WI38 (cell line): ENCODE measurements at regions not wholly inside any gene's neighbourhood (a gene's known extent, or its start where the extent isn't known, plus 50 kb on each side); places are given as distances from the start of the nearest gene placed in this dataset.

ENCODE experiments used
- H3K4me3 ChIP-seq: 2 replicates; pipeline ENCODE4 v1.5.1; 2011; ENCODE audit warnings: low read depth, mild to moderate bottlenecking, control low read depth, low read length
- CTCF ChIP-seq: IDR thresholded peaks from 2 replicates; pipeline ENCODE4 v1.5.1; 2012; ENCODE audit warnings: low read depth, mild to moderate bottlenecking, control low read depth, low read length

DNA sequence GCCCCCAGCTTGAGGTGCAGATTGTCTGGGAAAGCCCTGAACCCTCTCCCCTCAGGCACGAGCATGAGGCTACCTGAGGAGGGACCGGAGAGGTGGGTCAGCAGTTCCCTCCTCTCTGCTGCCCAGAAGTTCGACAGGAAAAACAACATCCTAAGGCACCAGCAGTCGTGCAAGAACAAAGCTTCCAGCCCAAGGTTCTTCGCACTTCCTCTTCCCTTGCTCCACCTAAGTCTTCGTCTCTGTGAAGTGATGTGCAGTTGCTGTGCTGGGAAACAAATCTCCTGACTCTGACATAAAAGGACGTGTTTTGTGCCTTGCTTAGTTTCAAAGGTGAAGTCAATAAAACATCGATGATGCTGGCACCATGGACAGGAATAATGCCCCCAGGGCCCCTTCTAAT lies 173.3 kb downstream of the USP12 start:
- TF ChIP-seq CTCF = no peak
- H3K4me3 ChIP-seq = no peak overlapping the region

GRCh38 chr13:26996965-26997752 lies 174.5 kb downstream of the USP12 start:
- no peak overlapping the region for H3K4me3 ChIP-seq
- no peak for TF ChIP-seq CTCF

GRCh38 chr13:26995159-26995558 lies 176.5 kb downstream of the USP12 start:
- no peak overlapping the region for H3K4me3 ChIP-seq
- TF ChIP-seq CTCF = no peak

DNA sequence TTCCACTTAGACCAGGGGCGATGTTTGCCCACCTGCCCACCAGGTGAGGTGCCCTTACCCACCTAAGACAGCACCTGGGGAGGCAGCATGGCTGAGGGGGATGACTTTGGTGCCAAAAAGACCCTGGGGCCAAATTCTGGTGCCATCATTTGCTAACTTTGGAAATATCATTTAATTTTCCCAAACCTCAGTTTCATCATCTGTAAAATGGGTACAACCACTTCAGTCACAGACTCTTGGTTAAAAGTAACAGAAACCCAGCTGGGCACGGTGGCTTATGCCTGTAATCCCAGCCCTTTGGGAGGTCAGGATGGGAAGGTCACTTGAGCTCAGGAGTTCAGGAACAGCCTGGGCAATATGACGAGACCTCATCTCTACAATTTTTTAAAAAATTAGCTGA lies 177.8 kb downstream of the USP12 start:
- TF ChIP-seq CTCF = no peak
- no peak overlapping the region for H3K4me3 ChIP-seq

- TF ChIP-seq CTCF = no peak
- H3K4me3 ChIP-seq = no peak overlapping the region
Observed at GRCh38 chr13:26992951-26993719, 178.5 kb downstream of the USP12 start.

DNA sequence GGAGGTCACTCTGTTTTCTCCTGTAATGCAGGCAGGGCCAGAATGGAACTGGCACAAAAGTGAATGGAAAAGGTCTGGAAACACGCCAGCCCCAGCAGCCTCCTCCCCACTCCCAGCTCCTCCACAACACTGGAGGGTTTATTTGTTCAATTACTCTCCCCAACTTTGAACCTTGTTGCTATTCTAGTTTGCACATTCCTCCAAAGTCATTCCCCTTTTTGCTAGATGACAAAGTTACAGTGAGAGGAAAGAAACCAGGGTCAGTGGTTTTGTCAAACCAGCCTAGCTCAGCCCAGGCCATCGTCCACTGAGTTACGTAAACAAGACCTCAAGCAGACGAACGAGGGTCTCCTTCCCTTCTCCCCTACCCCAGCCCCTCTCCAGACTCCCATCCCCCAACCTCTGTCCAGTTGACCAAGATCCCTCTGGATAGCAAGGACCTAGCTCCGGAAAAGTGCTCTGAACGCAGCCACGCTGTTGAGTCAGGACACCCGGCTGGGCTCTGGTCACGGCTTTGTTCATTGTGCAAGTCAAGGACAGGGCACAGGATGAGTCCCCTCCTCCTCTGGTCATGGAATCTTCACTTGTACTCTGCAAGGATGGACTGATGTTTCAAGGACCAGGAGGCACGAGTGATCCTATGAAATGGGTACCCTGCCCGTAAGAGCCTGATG lies 180.0 kb downstream of the USP12 start:
- no peak overlapping the region for H3K4me3 ChIP-seq
- no peak for TF ChIP-seq CTCF
